Neural cell (in vitro differentiated cells): ENCODE measurements at regions not wholly inside any gene's neighbourhood (a gene's known extent, or its start where the extent isn't known, plus 50 kb on each side); places are given as distances from the start of the nearest gene placed in this dataset.

Source experiments
- H2AFZ ChIP-seq: fragments of 200-600, 300-800 bp; sonication (generic), shearing (Covaris generic); 2 replicates; pipeline ENCODE4 v1.6.0; 2014; ENCODE audit warnings: low read depth, mild to moderate bottlenecking, antibody characterized with exemption, low read length, moderate library complexity
- H3F3A ChIP-seq: fragments of 200-600 bp; shearing (Covaris generic); 2 replicates; pipeline ENCODE4 v1.6.1; 2016; ENCODE audit warnings: mild to moderate bottlenecking, moderate library complexity, mixed read lengths, antibody characterized with exemption, low read length; ENCODE audit not compliant: insufficient read depth, poor library complexity, severe bottlenecking
- H3K27ac ChIP-seq: fragments of 200-600, 300-800 bp; sonication (generic), shearing (Covaris generic); 2 replicates; pipeline ENCODE4 v1.5.1; 2014; ENCODE audit warnings: mild to moderate bottlenecking, low read length, moderate library complexity
- H3K27me3 ChIP-seq: fragments of 300-800, 200-600 bp; sonication (generic), shearing (Covaris generic); 2 replicates; pipeline ENCODE4 v1.6.0; 2014; ENCODE audit warnings: mild to moderate bottlenecking, low read depth, low read length, moderate library complexity; ENCODE audit not compliant: insufficient read depth
- H3K36me3 ChIP-seq: fragments of 300-800, 200-600 bp; sonication (generic), shearing (Covaris generic); 2 replicates; pipeline ENCODE4 v1.5.1; 2014; ENCODE audit warnings: mild to moderate bottlenecking, antibody characterized with exemption, low read length, moderate library complexity; ENCODE audit not compliant: insufficient read depth
- H3K4me2 ChIP-seq: fragments of 300-800, 200-600 bp; sonication (generic), shearing (Covaris generic); 2 replicates; pipeline ENCODE4 v1.6.0; 2014; ENCODE audit warnings: mild to moderate bottlenecking, low read length
- H3K4me3 ChIP-seq: fragments of 300-800, 200-600 bp; sonication (generic), shearing (Covaris generic); 2 replicates; pipeline ENCODE4 v1.5.1; 2014; ENCODE audit warnings: mild to moderate bottlenecking, low read length, moderate library complexity
- H3K79me2 ChIP-seq: fragments of 200-600 bp; shearing (Covaris generic); replicated peaks from 2 replicates; pipeline ENCODE4 v1.6.0; 2014; ENCODE audit warnings: mild to moderate bottlenecking, low read length, moderate library complexity; ENCODE audit not compliant: insufficient read depth
- H3K9ac ChIP-seq: fragments of 300-800, 200-600 bp; sonication (generic), shearing (Covaris generic); 2 replicates; pipeline ENCODE4 v1.6.1; 2016; ENCODE audit warnings: mild to moderate bottlenecking, low read length, mixed read lengths
- H3K9me2 ChIP-seq: fragments of 200-600 bp; shearing (Covaris generic); 2 replicates; pipeline ENCODE4 v1.6.1; 2016; ENCODE audit warnings: mild to moderate bottlenecking, low read length, mixed read lengths; ENCODE audit not compliant: insufficient read depth
- H3K9me3 ChIP-seq: fragments of 200-600, 300-800 bp; sonication (generic), shearing (Covaris generic); 2 replicates; pipeline ENCODE4 v1.6.1; 2016; ENCODE audit warnings: mild to moderate bottlenecking, mixed run types, low read length, moderate library complexity, mixed read lengths
- H4K20me1 ChIP-seq: fragments of 200-600 bp; shearing (Covaris generic); 2 replicates; pipeline ENCODE4 v1.6.1; 2016; ENCODE audit warnings: mild to moderate bottlenecking, mixed run types; ENCODE audit not compliant: insufficient read depth
- EP300 ChIP-seq: fragments of 450-650 bp; conservative IDR thresholded peaks from 2 replicates; pipeline ENCODE4 v1.6.1; 2014; ENCODE audit warnings: antibody characterized with exemption, mild to moderate bottlenecking, moderate library complexity; ENCODE audit not compliant: poor library complexity, severe bottlenecking
- EZH2 ChIP-seq: fragments of 200-600, 300-800 bp; shearing (Covaris generic), sonication (generic); IDR thresholded peaks from 2 replicates; pipeline ENCODE4 v1.6.1; 2014; ENCODE audit warnings: antibody characterized with exemption, low read length, borderline replicate concordance, mild to moderate bottlenecking; ENCODE audit not compliant: insufficient read depth, poor library complexity, severe bottlenecking
- MXI1 ChIP-seq: fragments of 450-650 bp; conservative IDR thresholded peaks from 2 replicates; pipeline ENCODE4 v1.6.1; 2014; ENCODE audit warnings: antibody characterized with exemption, mild to moderate bottlenecking; ENCODE audit not compliant: poor library complexity, severe bottlenecking
- POLR2AphosphoS5 ChIP-seq: IDR thresholded peaks from 2 replicates; pipeline ENCODE4 v1.6.1; 2012
- RAD21 ChIP-seq: fragments of 450-650 bp; conservative IDR thresholded peaks from 2 replicates; pipeline ENCODE4 v1.6.1; 2014; ENCODE audit warnings: antibody characterized with exemption, mild to moderate bottlenecking, moderate library complexity
- SMC3 ChIP-seq: fragments of 450-650 bp; conservative IDR thresholded peaks from 2 replicates; pipeline ENCODE4 v1.6.1; 2014; ENCODE audit warnings: antibody characterized with exemption, mild to moderate bottlenecking, moderate library complexity; ENCODE audit not compliant: poor library complexity
- TAF1 ChIP-seq: IDR thresholded peaks from 2 replicates; pipeline ENCODE4 v1.6.1; 2012; ENCODE audit warnings: low read depth
- TF ChIP-seq, protein P1 (sequence below): fragments of 450-650 bp; IDR thresholded peaks from 2 replicates; pipeline ENCODE4 v1.5.1; 2014; ENCODE audit warnings: antibody characterized with exemption, mild to moderate bottlenecking, moderate library complexity; ENCODE audit not compliant: poor library complexity, severe bottlenecking
- TF ChIP-seq, protein P2 (sequence below): IDR thresholded peaks from 2 replicates; pipeline ENCODE4 v1.6.1; 2012; ENCODE audit warnings: borderline replicate concordance

DNA sequence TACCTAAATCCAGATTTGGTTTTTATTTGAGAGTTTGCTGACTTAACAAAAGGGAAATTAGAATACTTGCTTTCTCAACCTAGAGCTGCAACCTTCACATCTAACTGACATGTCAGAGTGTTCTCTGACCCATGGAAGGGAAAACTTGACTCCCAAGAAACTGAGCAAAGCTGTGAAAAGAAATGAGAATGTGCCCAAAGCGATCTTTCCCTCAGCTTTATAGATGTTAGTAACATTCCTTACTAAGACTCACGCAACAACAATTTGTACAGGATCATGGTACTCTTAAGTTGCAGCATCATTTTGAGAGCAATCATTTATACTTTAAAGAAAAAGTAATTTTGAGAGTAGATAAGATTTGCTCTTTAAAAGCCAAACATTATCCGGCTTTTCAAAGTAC lies 117.0 kb upstream of the FBXL7 start:
- H3K4me3 ChIP-seq, result no peak overlapping the region
- H3K9me2 ChIP-seq, result no peaks in the 10 kb centered on the region
- no peaks in the 10 kb centered on the region for H3K27me3 ChIP-seq
- no peaks in the 10 kb centered on the region for H3K9me3 ChIP-seq
- no peak overlapping the region for H3K4me2 ChIP-seq
- no peaks in the 10 kb centered on the region for H3K36me3 ChIP-seq
- H4K20me1 ChIP-seq, result no peaks in the 10 kb centered on the region
- no peaks in the 10 kb centered on the region for H3K79me2 ChIP-seq
- TF ChIP-seq SMC3, result no peak
- TF ChIP-seq RAD21, result no peak
- TF ChIP-seq, protein P1, sequence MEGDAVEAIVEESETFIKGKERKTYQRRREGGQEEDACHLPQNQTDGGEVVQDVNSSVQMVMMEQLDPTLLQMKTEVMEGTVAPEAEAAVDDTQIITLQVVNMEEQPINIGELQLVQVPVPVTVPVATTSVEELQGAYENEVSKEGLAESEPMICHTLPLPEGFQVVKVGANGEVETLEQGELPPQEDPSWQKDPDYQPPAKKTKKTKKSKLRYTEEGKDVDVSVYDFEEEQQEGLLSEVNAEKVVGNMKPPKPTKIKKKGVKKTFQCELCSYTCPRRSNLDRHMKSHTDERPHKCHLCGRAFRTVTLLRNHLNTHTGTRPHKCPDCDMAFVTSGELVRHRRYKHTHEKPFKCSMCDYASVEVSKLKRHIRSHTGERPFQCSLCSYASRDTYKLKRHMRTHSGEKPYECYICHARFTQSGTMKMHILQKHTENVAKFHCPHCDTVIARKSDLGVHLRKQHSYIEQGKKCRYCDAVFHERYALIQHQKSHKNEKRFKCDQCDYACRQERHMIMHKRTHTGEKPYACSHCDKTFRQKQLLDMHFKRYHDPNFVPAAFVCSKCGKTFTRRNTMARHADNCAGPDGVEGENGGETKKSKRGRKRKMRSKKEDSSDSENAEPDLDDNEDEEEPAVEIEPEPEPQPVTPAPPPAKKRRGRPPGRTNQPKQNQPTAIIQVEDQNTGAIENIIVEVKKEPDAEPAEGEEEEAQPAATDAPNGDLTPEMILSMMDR, result no peak
- TF ChIP-seq TAF1, result no peak
- TF ChIP-seq, protein P2, sequence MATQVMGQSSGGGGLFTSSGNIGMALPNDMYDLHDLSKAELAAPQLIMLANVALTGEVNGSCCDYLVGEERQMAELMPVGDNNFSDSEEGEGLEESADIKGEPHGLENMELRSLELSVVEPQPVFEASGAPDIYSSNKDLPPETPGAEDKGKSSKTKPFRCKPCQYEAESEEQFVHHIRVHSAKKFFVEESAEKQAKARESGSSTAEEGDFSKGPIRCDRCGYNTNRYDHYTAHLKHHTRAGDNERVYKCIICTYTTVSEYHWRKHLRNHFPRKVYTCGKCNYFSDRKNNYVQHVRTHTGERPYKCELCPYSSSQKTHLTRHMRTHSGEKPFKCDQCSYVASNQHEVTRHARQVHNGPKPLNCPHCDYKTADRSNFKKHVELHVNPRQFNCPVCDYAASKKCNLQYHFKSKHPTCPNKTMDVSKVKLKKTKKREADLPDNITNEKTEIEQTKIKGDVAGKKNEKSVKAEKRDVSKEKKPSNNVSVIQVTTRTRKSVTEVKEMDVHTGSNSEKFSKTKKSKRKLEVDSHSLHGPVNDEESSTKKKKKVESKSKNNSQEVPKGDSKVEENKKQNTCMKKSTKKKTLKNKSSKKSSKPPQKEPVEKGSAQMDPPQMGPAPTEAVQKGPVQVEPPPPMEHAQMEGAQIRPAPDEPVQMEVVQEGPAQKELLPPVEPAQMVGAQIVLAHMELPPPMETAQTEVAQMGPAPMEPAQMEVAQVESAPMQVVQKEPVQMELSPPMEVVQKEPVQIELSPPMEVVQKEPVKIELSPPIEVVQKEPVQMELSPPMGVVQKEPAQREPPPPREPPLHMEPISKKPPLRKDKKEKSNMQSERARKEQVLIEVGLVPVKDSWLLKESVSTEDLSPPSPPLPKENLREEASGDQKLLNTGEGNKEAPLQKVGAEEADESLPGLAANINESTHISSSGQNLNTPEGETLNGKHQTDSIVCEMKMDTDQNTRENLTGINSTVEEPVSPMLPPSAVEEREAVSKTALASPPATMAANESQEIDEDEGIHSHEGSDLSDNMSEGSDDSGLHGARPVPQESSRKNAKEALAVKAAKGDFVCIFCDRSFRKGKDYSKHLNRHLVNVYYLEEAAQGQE, result no peak
- TF ChIP-seq POLR2AphosphoS5, result no peak
- no peak for TF ChIP-seq EP300
- TF ChIP-seq MXI1, result no peak
- TF ChIP-seq EZH2, result no peak
- no peak overlapping the region for H3K9ac ChIP-seq
- H2AFZ ChIP-seq, result no peak overlapping the region
- no peak overlapping the region for H3K27ac ChIP-seq
- no peaks in the 10 kb centered on the region for H3F3A ChIP-seq

DNA sequence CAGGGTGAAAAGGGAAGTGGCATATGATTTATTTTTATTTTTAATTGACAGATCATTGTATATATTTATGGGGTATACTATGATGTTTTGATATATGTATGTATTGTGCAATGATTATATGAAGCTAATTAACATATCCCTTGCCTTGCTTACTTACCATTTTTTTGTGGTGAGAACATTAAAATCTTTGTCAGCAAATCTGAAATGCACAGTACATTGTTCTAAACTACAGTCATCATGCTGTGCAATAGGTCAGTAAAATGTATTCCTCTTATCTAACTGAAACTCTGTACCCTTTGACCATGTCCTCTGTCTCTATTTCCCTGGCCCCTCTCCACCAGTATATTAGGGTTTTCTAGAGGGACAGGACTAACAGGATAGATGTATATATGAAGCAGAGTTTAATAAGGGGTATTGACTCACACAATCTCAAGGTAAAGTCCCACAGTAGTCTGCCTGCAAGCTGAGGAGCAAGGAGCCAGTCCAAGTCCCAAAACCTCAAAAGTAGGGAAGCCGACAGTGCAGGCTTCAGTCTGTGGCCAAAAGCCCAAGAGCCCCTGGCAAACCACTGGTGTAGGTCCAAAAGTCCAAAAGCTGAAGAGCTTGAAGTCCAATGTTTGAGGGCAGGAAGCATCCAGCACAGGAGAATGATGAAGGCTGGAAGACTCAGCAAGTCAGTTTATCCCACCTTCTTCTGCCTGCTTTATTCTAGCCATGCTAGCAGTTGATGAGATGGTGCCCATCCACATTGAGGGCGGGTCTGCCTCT lies 122.2 kb upstream of the FBXL7 start:
- Histone ChIP-seq H3K27ac (no peak overlapping the region), H3K4me3 (no peak overlapping the region), H3K9me2 (no peaks in the 10 kb centered on the region), H4K20me1 (no peaks in the 10 kb centered on the region), H3K4me2 (no peak overlapping the region), H3K9me3 (no peaks in the 10 kb centered on the region), H3K36me3 (no peaks in the 10 kb centered on the region), H2AFZ (no peak overlapping the region), H3F3A (no peaks in the 10 kb centered on the region), H3K9ac (no peak overlapping the region), H3K27me3 (no peaks in the 10 kb centered on the region), H3K79me2 (no peaks in the 10 kb centered on the region)
- TF ChIP-seq EP300 (no peak), POLR2AphosphoS5 (no peak), SMC3 (no peak)
